ENCODE measurements at regions not wholly inside any gene's neighbourhood (a gene's known extent, or its start where the extent isn't known, plus 50 kb on each side); places are given as distances from the start of the nearest gene placed in this dataset.

- no peak for TF ChIP-seq CTCF (IDR thresholded peaks at IDR 0.05; ENCODE audit: low read length)
- TF ChIP-seq EZH2 (optimal IDR thresholded peaks at IDR 0.05; ENCODE audit: low read depth, low read length), result no peak
- TF ChIP-seq EZH2phosphoT487 (IDR thresholded peaks at IDR 0.05; ENCODE audit: low read length), result no peak
These were observed 173.9 kb downstream of the MAF start for GRCh38 chr16:79426663-79427062.

Measured in MM.1S (cell line).